ENCODE measurements at regions not wholly inside any gene's neighbourhood (a gene's known extent, or its start where the extent isn't known, plus 50 kb on each side); places are given as distances from the start of the nearest gene placed in this dataset.

DNA sequence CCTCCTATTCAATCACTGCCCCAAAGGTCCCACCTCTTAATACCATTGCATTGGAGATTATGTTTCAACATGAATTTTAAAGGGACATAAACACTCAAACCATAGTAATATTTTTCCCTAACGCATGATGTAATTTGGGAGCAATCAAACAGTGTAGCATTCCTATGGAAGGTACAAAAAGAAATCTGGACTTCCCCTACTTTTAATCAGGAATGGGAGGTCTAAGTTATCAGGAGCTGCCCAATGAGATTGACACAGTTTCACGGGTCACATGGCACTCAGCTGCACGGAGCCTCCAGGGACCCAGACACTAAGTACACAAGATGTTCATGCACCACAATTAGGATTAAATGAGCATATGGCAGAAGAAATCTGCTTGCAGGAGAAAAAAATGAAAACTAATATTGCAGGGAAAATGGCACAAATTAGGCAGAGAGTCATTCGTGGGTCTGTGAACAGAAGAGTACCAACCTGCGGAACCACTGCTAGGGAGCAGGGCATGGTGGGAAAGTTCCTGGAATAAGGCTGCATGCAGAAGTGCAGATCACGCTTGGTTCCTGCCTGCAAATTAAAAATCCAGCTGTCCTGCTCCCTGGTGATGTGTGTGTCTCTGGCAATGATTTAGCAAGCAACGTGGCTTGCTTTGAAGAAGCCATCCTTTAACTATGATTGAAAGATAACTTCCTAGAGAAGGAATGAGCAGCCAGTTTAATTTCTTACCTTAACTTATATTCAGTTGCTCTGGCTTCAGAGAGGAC, 326.6 kb upstream of the ID2 start:
- H3K79me2 ChIP-seq (ENCODE audit: control insufficient read depth, insufficient read depth, low read length), result no peaks in the 10 kb centered on the region
- TF ChIP-seq CEBPG (CRISPR knock-in tag; IDR thresholded peaks at IDR 0.05), result no peak
- TF ChIP-seq CEBPG (tag; conservative IDR thresholded peaks at IDR 0.05 in 1 of 2, IDR thresholded peaks at IDR 0.05 in 1 of 2), result 0 out of 4 replicates have a peak, but pooled peaks of 1 of the 2 experiments have one; percentile 27
- no peak for TF ChIP-seq ZNF445 (CRISPR knock-in tag; IDR thresholded peaks at IDR 0.05; ENCODE audit: low read depth)
- no peak overlapping the region for H3K4me3 ChIP-seq
- ChIA-PET POLR2A (no interaction called here), CTCF (ENCODE audit: low intra/inter-chr PET ratio) (no interaction called here)
- H2AFZ ChIP-seq (ENCODE audit: low read depth, low read length), result no peak overlapping the region
- H3K9ac ChIP-seq (ENCODE audit: insufficient read depth in 1 of 2, low read depth in 2 of 2, low read length in 2 of 2), result no peak overlapping the region
- intact Hi-C loops (cut with micrococcal nuclease) (no loop called here), in situ Hi-C loops (cut with MboI) (no loop called here)
- FAIRE-seq (no peak), DNase-seq (ENCODE audit: extremely low read depth in 1 of 4, low spot score in 3 of 4) (no peak), ATAC-seq (no peak)
- no TSS peak for BruUV-seq (replicated peaks)
- peaks cover 16 to 38% of the 10 kb centered on the region in 2 experiments; a peak in 4 of 5 replicates for H3K27me3 ChIP-seq (ENCODE audit: control insufficient read depth in 2 of 2, insufficient read depth in 2 of 2, low read length in 2 of 2)
- 2% methylated on average over 7 of the region's 7 CpGs for WGBS (ENCODE audit: insufficient coverage, low coverage, missing lambda C conversion rate)
- no peaks in the 10 kb centered on the region for H3K4me1 ChIP-seq (replicated peaks in 1 of 2; ENCODE audit: control insufficient read depth in 2 of 2, insufficient read depth in 2 of 2, low read length in 2 of 2)
- no peaks in the 10 kb centered on the region for H3K9me3 ChIP-seq (replicated peaks; ENCODE audit: control insufficient read depth, insufficient read depth, low read depth, low read length)
- H3K4me2 ChIP-seq (ENCODE audit: insufficient read depth, low read length), result no peak overlapping the region
- no peaks in the 10 kb centered on the region for H3K36me3 ChIP-seq (ENCODE audit: control insufficient read depth, insufficient read depth, low read length)
- H4K20me1 ChIP-seq (replicated peaks; ENCODE audit: control insufficient read depth, insufficient read depth, low read length), result no peaks in the 10 kb centered on the region; the same call in 1 of the 2 replicates
- no peaks in the 10 kb centered on the region for H3K9me1 ChIP-seq (ENCODE audit: control insufficient read depth, insufficient read depth, low read length)
- no peak overlapping the region for H3K27ac ChIP-seq (ENCODE audit: extremely low read depth, low read depth, low read length)

DNA sequence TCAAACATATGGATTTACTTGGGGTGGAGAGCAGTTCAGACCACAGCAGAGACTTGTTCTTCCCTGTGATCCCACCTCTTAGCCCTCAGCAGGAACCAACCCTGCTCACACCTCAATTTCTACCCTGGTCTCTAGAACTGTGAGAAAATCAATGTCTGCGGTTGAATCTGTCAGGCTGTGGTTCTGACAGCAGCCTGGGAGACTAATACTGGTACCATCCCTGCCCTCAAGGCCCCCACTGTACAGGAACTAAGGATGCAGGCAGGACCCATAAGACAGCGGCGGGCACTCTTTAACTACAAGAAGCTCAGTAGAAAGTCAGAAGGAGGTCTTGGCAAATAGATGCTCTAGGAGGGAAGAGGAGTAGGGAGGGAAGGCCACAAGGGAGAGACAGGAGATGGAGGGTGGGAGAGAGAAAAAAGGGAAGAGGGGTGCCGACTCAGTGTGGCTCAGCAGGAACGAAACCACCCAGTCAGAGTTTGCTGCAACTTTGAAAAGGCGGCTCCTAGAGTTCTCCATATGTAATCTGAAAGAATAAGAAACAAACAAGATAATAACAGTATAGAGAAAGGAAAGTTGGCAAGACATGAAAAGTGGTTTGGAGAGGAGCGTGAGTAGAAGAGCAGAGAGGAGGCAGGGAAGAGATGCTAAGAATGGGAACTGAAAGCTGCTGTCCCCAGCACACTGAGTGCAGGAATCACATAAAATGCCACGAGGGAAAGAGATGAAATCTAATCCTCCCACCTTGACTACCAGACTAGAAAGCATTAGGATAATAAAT, 323.9 kb upstream of the ID2 start:
- H2AFZ ChIP-seq (ENCODE audit: low read depth, low read length), result no peak overlapping the region
- H3K4me3 ChIP-seq, result no peak overlapping the region
- H3K4me2 ChIP-seq (ENCODE audit: insufficient read depth, low read length), result no peak overlapping the region
- ChIA-PET POLR2A (no interaction called here), CTCF (ENCODE audit: low intra/inter-chr PET ratio) (no interaction called here)
- no peaks in the 10 kb centered on the region for H3K79me2 ChIP-seq (ENCODE audit: control insufficient read depth, insufficient read depth, low read length)
- no peaks in the 10 kb centered on the region for H3K9me1 ChIP-seq (ENCODE audit: control insufficient read depth, insufficient read depth, low read length)
- WGBS (ENCODE audit: insufficient coverage, low coverage, missing lambda C conversion rate), result 1% methylated on average over 8 of the region's 8 CpGs
- DNase-seq (ENCODE audit: extremely low read depth in 1 of 4, low spot score in 3 of 4), result no peak
- no peak for FAIRE-seq
- no peak overlapping the region for H3K9ac ChIP-seq (ENCODE audit: insufficient read depth in 1 of 2, low read depth in 2 of 2, low read length in 2 of 2)
- peaks cover 24 to 51% of the 10 kb centered on the region in 2 experiments; a peak in 4 of 5 replicates for H3K27me3 ChIP-seq (ENCODE audit: control insufficient read depth in 2 of 2, insufficient read depth in 2 of 2, low read length in 2 of 2)
- in situ Hi-C loops (cut with MboI), result no loop called here
- no peaks in the 10 kb centered on the region; the same call in 1 of the 2 replicates for H4K20me1 ChIP-seq (replicated peaks; ENCODE audit: control insufficient read depth, insufficient read depth, low read length)
- no peaks in the 10 kb centered on the region for H3K36me3 ChIP-seq (ENCODE audit: control insufficient read depth, insufficient read depth, low read length)
- intact Hi-C loops (cut with micrococcal nuclease), result no loop called here
- no peak overlapping the region for H3K27ac ChIP-seq (ENCODE audit: extremely low read depth, low read depth, low read length)
- H3K9me3 ChIP-seq (replicated peaks; ENCODE audit: control insufficient read depth, insufficient read depth, low read depth, low read length), result no peaks in the 10 kb centered on the region
- BruUV-seq (replicated peaks), result no TSS peak
- ATAC-seq, result no peak
- no peaks in the 10 kb centered on the region for H3K4me1 ChIP-seq (replicated peaks in 1 of 2; ENCODE audit: control insufficient read depth in 2 of 2, insufficient read depth in 2 of 2, low read length in 2 of 2)
- no peak for TF ChIP-seq TEAD4 (IDR thresholded peaks at IDR 0.05; ENCODE audit: low read length)
- TF ChIP-seq TEAD4 (CRISPR knock-in tag; IDR thresholded peaks at IDR 0.05; ENCODE audit: borderline replicate concordance), result no peak
- no peak for TF ChIP-seq SAFB2 (IDR thresholded peaks at IDR 0.05; ENCODE audit: borderline replicate concordance, low read depth, low read length, severe bottlenecking)
- TF ChIP-seq FOXJ2 (tag; IDR thresholded peaks at IDR 0.05), result no peak
- TF ChIP-seq MEF2A (IDR thresholded peaks at IDR 0.05; ENCODE audit: control insufficient read depth, low read depth, low read length), result no peak
- TF ChIP-seq SLC30A9 (CRISPR knock-in tag; IDR thresholded peaks at IDR 0.05), result no peak
- no peak for TF ChIP-seq KLF6 (CRISPR knock-in tag; IDR thresholded peaks at IDR 0.05; ENCODE audit: borderline replicate concordance)
- no peak for TF ChIP-seq NUFIP1 (IDR thresholded peaks at IDR 0.05; ENCODE audit: partially characterized antibody)
- TF ChIP-seq ZNF644 (tag; IDR thresholded peaks at IDR 0.05; ENCODE audit: low read depth), result no peak
- TF ChIP-seq TAF9B (IDR thresholded peaks at IDR 0.05; ENCODE audit: partially characterized antibody), result no peak
- no peak for TF ChIP-seq SAFB (IDR thresholded peaks at IDR 0.05; ENCODE audit: borderline replicate concordance, low read depth, low read length)

Data from K562 (cell line).